SK-N-SH treated with all-trans-retinoic acid at 6 μM for 48 hours (cell line): ENCODE measurements at regions not wholly inside any gene's neighbourhood (a gene's known extent, or its start where the extent isn't known, plus 50 kb on each side); places are given as distances from the start of the nearest gene placed in this dataset.

ENCODE experiments used
- ARNTL ChIP-seq: fragments of 450-650 bp; formaldehyde crosslinking; IDR thresholded peaks from 2 replicates; pipeline ENCODE4 v1.5.0; 2020; ENCODE audit warnings: low read depth, mild to moderate bottlenecking, moderate library complexity, borderline replicate concordance
- BACH2 ChIP-seq: fragments of 250-450 bp; sonication (Bioruptor Pico); IDR thresholded peaks from 2 replicates; pipeline ENCODE4 v1.9.0; 2021; ENCODE audit warnings: mild to moderate bottlenecking, borderline replicate concordance
- CSDC2 ChIP-seq: fragments of 250-450 bp; sonication (Bioruptor Pico); IDR thresholded peaks from 2 replicates; pipeline ENCODE4 v1.5.0; 2020; ENCODE audit warnings: mild to moderate bottlenecking, moderate library complexity
- SNAI2 ChIP-seq: fragments of 250-450 bp; sonication (Bioruptor Pico); IDR thresholded peaks from 2 replicates; pipeline ENCODE4 v1.5.0; 2020; ENCODE audit warnings: mild to moderate bottlenecking, moderate library complexity
- ZFP3 ChIP-seq: fragments of 250-450 bp; sonication (Bioruptor Pico); IDR thresholded peaks from 2 replicates; pipeline ENCODE4 v1.5.0; 2020; ENCODE audit warnings: mild to moderate bottlenecking, moderate library complexity
- ZNF70 ChIP-seq: fragments of 450-650 bp; formaldehyde crosslinking; IDR thresholded peaks from 2 replicates; pipeline ENCODE4 v1.5.0; 2020; ENCODE audit warnings: mild to moderate bottlenecking, moderate library complexity
- TF ChIP-seq, protein P1 (sequence below): fragments of 250-450 bp; sonication (Bioruptor Pico); IDR thresholded peaks from 2 replicates; pipeline ENCODE4 v1.5.1; 2021; ENCODE audit warnings: mild to moderate bottlenecking, moderate library complexity

GRCh38 chr3:80929576-80929975, 831.9 kb downstream of the GBE1 start:
- TF ChIP-seq BACH2 (CRISPR knock-in tag), result no peak
- TF ChIP-seq CSDC2, result no peak
- no peak for TF ChIP-seq ZNF70 (CRISPR knock-in tag)
- no peak for TF ChIP-seq ARNTL (CRISPR knock-in tag)
- no peak for TF ChIP-seq SNAI2
- TF ChIP-seq, protein P1, sequence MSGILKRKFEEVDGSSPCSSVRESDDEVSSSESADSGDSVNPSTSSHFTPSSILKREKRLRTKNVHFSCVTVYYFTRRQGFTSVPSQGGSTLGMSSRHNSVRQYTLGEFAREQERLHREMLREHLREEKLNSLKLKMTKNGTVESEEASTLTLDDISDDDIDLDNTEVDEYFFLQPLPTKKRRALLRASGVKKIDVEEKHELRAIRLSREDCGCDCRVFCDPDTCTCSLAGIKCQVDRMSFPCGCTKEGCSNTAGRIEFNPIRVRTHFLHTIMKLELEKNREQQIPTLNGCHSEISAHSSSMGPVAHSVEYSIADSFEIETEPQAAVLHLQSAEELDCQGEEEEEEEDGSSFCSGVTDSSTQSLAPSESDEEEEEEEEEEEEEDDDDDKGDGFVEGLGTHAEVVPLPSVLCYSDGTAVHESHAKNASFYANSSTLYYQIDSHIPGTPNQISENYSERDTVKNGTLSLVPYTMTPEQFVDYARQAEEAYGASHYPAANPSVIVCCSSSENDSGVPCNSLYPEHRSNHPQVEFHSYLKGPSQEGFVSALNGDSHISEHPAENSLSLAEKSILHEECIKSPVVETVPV (CRISPR knock-in tag), result no peak
- no peak for TF ChIP-seq ZFP3
